HUES48 (cell line): ENCODE measurements at regions not wholly inside any gene's neighbourhood (a gene's known extent, or its start where the extent isn't known, plus 50 kb on each side); places are given as distances from the start of the nearest gene placed in this dataset.

Experiments used
- H3K27ac ChIP-seq: one replicate; pipeline ENCODE4 v1.7.0; 2013; ENCODE audit warnings: low read depth, low read length, inconsistent platforms
- H3K27me3 ChIP-seq: 2 replicates; pipeline ENCODE4 v1.6.1; 2013; ENCODE audit warnings: mild to moderate bottlenecking, low read length; ENCODE audit not compliant: control insufficient read depth, insufficient read depth
- H3K36me3 ChIP-seq: 2 replicates; pipeline ENCODE4 v1.6.1; 2013; ENCODE audit warnings: low read length; ENCODE audit not compliant: control insufficient read depth, insufficient read depth
- H3K4me1 ChIP-seq: 2 replicates; pipeline ENCODE4 v1.6.1; 2013; ENCODE audit warnings: mild to moderate bottlenecking, low read length; ENCODE audit not compliant: control insufficient read depth, insufficient read depth
- H3K4me3 ChIP-seq: 2 replicates; pipeline ENCODE4 v1.5.1; 2013; ENCODE audit warnings: mild to moderate bottlenecking, low read depth, low read length
- H3K9ac ChIP-seq: 2 replicates; pipeline ENCODE4 v1.6.1; 2013; ENCODE audit warnings: mild to moderate bottlenecking, low read depth, low read length, moderate library complexity
- H3K9me3 ChIP-seq: 2 replicates; pipeline ENCODE4 v1.6.1; 2013; ENCODE audit warnings: low read length; ENCODE audit not compliant: control insufficient read depth, insufficient read depth

GRCh38 chr3:42012383-42012934 lies 50.6 kb upstream of the ULK4 start:
- no peak overlapping the region for H3K27ac ChIP-seq
- H3K9ac ChIP-seq = no peak overlapping the region
- peak overlapping the region; percentile 88 for H3K4me3 ChIP-seq
- no peaks in the 10 kb centered on the region for H3K9me3 ChIP-seq
- peaks cover 7% of the 10 kb centered on the region for H3K27me3 ChIP-seq
- H3K4me1 ChIP-seq = peaks cover 15% of the 10 kb centered on the region
- no peaks in the 10 kb centered on the region for H3K36me3 ChIP-seq
